ENCODE measurements at regions not wholly inside any gene's neighbourhood (a gene's known extent, or its start where the extent isn't known, plus 50 kb on each side); places are given as distances from the start of the nearest gene placed in this dataset.
"Not testable (repeated sequence)": the region's sequence is repeated elsewhere in the genome, so short reads cannot be mapped to it uniquely, and the experiment has no call there.

DNA sequence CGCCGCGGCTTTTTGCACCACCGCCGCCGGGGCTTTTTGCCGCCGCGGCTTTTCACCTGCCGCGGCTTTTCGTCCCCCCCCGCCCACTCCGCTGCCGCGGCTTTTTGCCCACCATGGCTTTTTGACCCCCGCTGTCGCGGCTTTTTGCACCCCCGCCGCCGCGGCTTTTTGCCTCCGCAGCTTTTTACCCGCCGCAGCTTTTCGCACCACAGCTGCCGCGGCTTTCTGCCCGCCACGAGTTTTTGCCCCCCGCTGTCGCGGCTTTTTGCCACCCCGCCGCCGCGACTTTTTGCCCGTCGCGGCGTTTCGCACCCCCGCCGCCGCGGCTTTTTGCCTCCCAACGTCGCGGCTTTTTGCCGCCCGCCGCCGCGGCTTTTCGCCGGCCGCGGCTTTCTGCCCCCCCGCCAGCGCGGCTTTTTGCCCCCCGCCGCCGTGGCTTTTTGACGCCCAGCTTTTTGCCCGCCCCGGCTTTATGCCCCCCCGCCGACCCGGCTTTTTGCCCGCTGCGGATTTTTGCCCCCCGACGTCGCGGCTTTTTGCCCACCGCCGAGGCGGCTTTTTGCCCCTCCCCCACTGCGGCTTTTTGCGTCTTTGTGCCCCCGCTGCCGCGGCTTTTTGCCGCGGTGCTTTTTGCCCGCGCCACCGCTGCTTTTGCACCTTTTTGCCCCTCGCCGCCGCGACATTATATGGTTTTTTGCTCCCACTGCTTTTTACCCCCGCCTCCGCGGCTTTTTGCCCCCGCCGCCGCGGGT, 1343.6 kb downstream of the TP53TG3F start:
- no peak overlapping the region for H3K4me3 ChIP-seq
- H3K4me2 ChIP-seq (ENCODE audit: control insufficient read depth, insufficient read depth) = no peak overlapping the region
- FAIRE-seq (no peak), DNase-seq (ENCODE audit: low read depth, low spot score) (no peak), ATAC-seq (no peak)
- no peaks in the 10 kb centered on the region; the same call in 2 of the 3 replicates for H3K9me3 ChIP-seq (replicated peaks; ENCODE audit: control insufficient read depth, insufficient read depth, low read length)
- no peaks in the 10 kb centered on the region for H3K36me3 ChIP-seq (ENCODE audit: control insufficient read depth in 2 of 2, insufficient read depth in 2 of 2, low read length in 1 of 2)
- H2AFZ ChIP-seq (ENCODE audit: control insufficient read depth, low read depth, low read length) = no peak overlapping the region
- intact Hi-C loops (cut with micrococcal nuclease; ENCODE audit: unreplicated experiment) (no loop called here), in situ Hi-C loops (cut with MboI) (no loop called here)
- BruUV-seq (replicated peaks) = no TSS peak
- no peaks in the 10 kb centered on the region for H4K20me1 ChIP-seq (ENCODE audit: control insufficient read depth, insufficient read depth)
- no peak overlapping the region for H3K27ac ChIP-seq (ENCODE audit: control insufficient read depth, insufficient read depth)
- no peak overlapping the region for H3K9ac ChIP-seq (ENCODE audit: control insufficient read depth, insufficient read depth, low read length)
- ChIA-PET SMC1A (ENCODE audit: uncharacterized antibody, unreplicated experiment) (no interaction called here), CTCF (no interaction called here), POLR2A (no interaction called here), RAD21 (ENCODE audit: unreplicated experiment) (no interaction called here)
- 96% methylated on average over 63 of the region's 101 CpGs for WGBS (ENCODE audit: insufficient coverage, insufficient replicate concordance, low lambda C conversion rate, missing lambda C conversion rate)
- no peak for TF ChIP-seq SIN3A (IDR thresholded peaks at IDR 0.05; ENCODE audit: low read depth, low read length)
- TF ChIP-seq, protein P1, sequence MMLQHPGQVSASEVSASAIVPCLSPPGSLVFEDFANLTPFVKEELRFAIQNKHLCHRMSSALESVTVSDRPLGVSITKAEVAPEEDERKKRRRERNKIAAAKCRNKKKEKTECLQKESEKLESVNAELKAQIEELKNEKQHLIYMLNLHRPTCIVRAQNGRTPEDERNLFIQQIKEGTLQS (IDR thresholded peaks at IDR 0.05; ENCODE audit: borderline replicate concordance, extremely low read depth, low read depth, low read length) = no peak
- no peaks in the 10 kb centered on the region for H3K27me3 ChIP-seq (replicated peaks in 1 of 2; ENCODE audit: control insufficient read depth in 2 of 2, insufficient read depth in 2 of 2, low read length in 1 of 2)
- H3K4me1 ChIP-seq (ENCODE audit: control insufficient read depth, insufficient read depth, low read length) = no peaks in the 10 kb centered on the region
- H3K79me2 ChIP-seq (ENCODE audit: control insufficient read depth, insufficient read depth, low read length) = no peaks in the 10 kb centered on the region

DNA sequence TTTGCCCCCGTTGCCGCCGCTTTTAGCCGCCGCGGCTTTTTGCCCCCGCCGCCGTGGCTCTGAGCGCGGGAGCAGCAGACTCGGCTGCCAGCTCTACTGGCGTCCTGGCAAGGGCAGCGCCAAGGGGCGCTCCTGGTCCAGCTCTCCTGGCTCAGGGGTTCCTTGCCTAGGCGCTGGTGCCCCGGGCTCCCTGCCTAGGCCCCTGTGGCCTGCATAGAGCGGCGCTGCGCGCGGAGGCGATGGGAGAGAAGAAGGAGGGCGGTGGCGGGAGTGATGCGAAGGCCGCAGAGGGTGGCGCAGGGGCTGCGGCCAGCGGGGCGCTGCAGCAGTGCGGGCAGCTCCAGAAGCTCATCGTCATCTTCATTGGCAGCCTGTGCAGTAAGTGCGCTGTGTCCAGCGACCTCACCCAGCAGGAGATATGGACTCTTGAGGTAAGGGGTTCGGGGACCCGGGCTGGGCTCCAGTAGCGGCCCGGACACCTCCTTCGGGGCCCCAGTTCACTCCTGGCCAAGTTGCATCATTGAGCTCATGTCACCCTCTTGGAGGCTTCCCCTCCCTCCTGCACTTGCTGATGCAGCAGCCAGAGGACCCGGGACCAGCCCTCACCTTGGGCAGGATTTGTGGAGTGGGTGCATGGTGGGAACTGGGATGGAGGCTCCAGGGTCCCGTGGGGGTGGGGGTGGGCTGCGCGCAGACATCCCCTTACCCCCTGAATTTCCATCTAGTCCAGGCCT, 1344.4 kb downstream of the TP53TG3F start:
- Histone ChIP-seq H3K4me1 (ENCODE audit: control insufficient read depth, insufficient read depth, low read length) (no peaks in the 10 kb centered on the region), H3K27ac (ENCODE audit: control insufficient read depth, insufficient read depth) (no peak overlapping the region), H3K9ac (ENCODE audit: control insufficient read depth, insufficient read depth, low read length) (no peak overlapping the region), H4K20me1 (ENCODE audit: control insufficient read depth, insufficient read depth) (no peaks in the 10 kb centered on the region), H3K27me3 (replicated peaks in 1 of 2; ENCODE audit: control insufficient read depth in 2 of 2, insufficient read depth in 2 of 2, low read length in 1 of 2) (no peaks in the 10 kb centered on the region), H3K9me3 (replicated peaks; ENCODE audit: control insufficient read depth, insufficient read depth, low read length) (no peaks in the 10 kb centered on the region; the same call in 2 of the 3 replicates), H3K4me3 (no peak overlapping the region), H2AFZ (ENCODE audit: control insufficient read depth, low read depth, low read length) (no peak overlapping the region), H3K4me2 (ENCODE audit: control insufficient read depth, insufficient read depth) (no peak overlapping the region), H3K79me2 (ENCODE audit: control insufficient read depth, insufficient read depth, low read length) (no peaks in the 10 kb centered on the region), H3K36me3 (ENCODE audit: control insufficient read depth in 2 of 2, insufficient read depth in 2 of 2, low read length in 1 of 2) (no peaks in the 10 kb centered on the region)
- ATAC-seq (no peak), FAIRE-seq (no peak), DNase-seq (ENCODE audit: low read depth, low spot score) (no peak)
- in situ Hi-C loops (cut with MboI) (no loop called here), intact Hi-C loops (cut with micrococcal nuclease; ENCODE audit: unreplicated experiment) (no loop called here)
- CTCF ChIA-PET = no interaction called here
- WGBS (ENCODE audit: insufficient coverage, insufficient replicate concordance, low lambda C conversion rate, missing lambda C conversion rate) = 80% methylated on average over 44 of the region's 44 CpGs
- SMC1A ChIA-PET (ENCODE audit: uncharacterized antibody, unreplicated experiment) = no interaction called here
- POLR2A ChIA-PET = no interaction called here
- BruUV-seq (replicated peaks) = no TSS peak
- RAD21 ChIA-PET (ENCODE audit: unreplicated experiment) = no interaction called here
- TF ChIP-seq RB1 (IDR thresholded peaks at IDR 0.05; ENCODE audit: borderline replicate concordance) (no peak), ETV6 (conservative IDR thresholded peaks at IDR 0.05 in 1 of 2, IDR thresholded peaks at IDR 0.05 in 1 of 2; ENCODE audit: borderline replicate concordance in 1 of 2, low read depth in 1 of 2) (no peak), EED (IDR thresholded peaks at IDR 0.05; ENCODE audit: low read depth) (no peak), YY1 (IDR thresholded peaks at IDR 0.05; ENCODE audit: low read depth, low read length) (no peak)

DNA sequence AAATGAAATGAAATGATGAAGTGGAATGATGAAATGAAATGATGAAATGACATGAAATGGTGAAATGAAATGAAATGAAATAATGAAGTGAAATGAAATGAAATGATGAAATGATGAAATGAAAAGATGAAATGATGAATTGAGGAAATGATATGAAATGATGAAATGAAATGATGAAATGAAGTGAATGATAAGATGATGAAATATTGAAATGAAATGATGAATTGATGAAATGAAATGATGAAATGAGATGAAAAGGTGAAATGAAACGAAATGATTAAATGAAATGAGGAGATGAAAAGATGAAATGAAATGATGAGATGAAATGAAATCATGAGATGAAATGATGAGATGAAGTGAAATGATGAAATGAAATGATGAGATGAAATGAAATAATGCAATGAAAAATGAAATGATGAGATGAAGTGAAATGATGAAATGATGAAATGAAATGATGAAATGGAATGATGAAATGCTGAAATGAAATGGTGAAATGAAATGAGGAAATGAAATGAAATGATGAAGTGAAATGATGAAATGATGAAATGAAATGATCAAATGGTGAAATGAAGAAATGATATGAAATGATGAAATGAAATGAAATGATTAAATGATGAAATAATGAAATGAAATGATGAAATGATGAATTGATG, 1347.7 kb downstream of the TP53TG3F start:
- in situ Hi-C loops (cut with MboI); FAIRE-seq; BruUV-seq (replicated peaks); H3K9ac ChIP-seq (ENCODE audit: control insufficient read depth, insufficient read depth, low read length); RAD21 ChIA-PET (ENCODE audit: unreplicated experiment); SMC1A ChIA-PET (ENCODE audit: uncharacterized antibody, unreplicated experiment); POLR2A ChIA-PET; DNase-seq (ENCODE audit: low read depth, low spot score); H3K4me1 ChIP-seq (ENCODE audit: control insufficient read depth, insufficient read depth, low read length); H4K20me1 ChIP-seq (ENCODE audit: control insufficient read depth, insufficient read depth); ATAC-seq; H3K9me3 ChIP-seq (replicated peaks; ENCODE audit: control insufficient read depth, insufficient read depth, low read length); H3K27ac ChIP-seq (ENCODE audit: control insufficient read depth, insufficient read depth); CTCF ChIA-PET; H3K4me3 ChIP-seq; H2AFZ ChIP-seq (ENCODE audit: control insufficient read depth, low read depth, low read length); H3K4me2 ChIP-seq (ENCODE audit: control insufficient read depth, insufficient read depth); H3K79me2 ChIP-seq (ENCODE audit: control insufficient read depth, insufficient read depth, low read length); intact Hi-C loops (cut with micrococcal nuclease; ENCODE audit: unreplicated experiment); H3K36me3 ChIP-seq (ENCODE audit: control insufficient read depth in 2 of 2, insufficient read depth in 2 of 2, low read length in 1 of 2); H3K27me3 ChIP-seq (replicated peaks in 1 of 2; ENCODE audit: control insufficient read depth in 2 of 2, insufficient read depth in 2 of 2, low read length in 1 of 2): not testable (repeated sequence)
- 28% methylated on average over 1 of the region's 1 CpG for WGBS (ENCODE audit: insufficient coverage, insufficient replicate concordance, low lambda C conversion rate, missing lambda C conversion rate)

All from GM12878 (cell line).